GM18858 (cell line): ENCODE measurements at regions not wholly inside any gene's neighbourhood (a gene's known extent, or its start where the extent isn't known, plus 50 kb on each side); places are given as distances from the start of the nearest gene placed in this dataset.

Experiments
- ATAC-seq: cut with Tn5 transposase; IDR thresholded peaks from one replicate; pipeline ENCODE4 v1.9.1; 2021; ENCODE audit not compliant: unreplicated experiment

- ATAC-seq, result no peak
These were observed 630.2 kb downstream of the HDGFL1 start for GRCh38 chr6:23199541-23199940.

DNA sequence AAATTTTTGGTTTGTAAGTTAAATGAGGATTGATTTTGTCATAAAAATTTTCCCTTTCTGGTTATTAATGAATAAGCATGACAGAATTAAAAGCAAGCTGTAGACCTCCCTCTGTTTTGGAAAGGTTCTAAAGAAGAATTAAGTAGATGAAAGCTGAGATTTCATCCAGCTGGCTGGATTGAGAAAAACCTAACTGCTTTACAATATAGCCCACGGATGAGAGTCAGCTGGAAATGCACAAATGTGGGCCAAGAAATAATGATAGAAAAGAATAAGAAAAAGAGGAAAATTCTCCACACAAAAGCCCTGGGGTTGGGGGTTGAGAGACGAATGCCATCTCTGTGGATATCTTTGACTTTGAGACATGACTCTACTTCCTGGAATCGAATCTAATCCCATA, 631.6 kb downstream of the HDGFL1 start:
- no peak for ATAC-seq

DNA sequence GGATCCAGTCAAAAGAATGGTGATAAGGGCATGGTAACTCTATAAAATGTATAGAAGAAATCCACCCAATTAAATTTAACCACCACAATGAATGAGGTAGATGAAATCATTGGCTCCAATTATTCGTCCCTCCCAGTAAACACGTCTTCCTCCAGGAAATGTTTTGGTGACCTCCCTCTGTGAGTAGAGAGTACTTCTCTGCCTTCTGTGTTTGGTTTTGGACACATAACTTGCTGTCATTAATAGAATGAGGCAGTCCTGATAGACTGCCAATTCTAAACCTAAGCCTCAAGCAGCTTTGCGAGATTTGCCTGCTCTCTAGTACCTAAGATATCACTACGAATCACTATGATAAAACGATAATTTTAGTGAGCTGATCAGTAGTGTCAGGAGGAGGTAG, 632.8 kb downstream of the HDGFL1 start:
- ATAC-seq, result no peak

DNA sequence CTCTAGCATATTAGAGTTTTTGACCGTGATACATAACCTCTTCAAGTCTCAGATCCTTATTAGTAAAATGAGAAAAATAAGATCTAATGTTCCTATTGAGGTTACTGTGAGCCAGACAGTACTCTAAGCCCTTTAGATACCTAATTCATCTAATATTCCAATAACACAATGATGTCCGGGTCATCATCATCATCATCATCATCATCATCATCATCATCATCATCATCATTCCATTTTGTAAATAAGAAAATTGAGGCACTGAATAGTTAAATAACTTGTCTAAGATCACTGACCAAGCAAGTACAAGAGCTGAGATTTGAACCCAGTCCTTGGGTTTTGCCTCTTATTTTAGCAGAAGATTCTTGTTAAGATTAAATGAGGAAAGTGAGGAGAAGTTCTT, 643.0 kb downstream of the HDGFL1 start:
- no peak for ATAC-seq

DNA sequence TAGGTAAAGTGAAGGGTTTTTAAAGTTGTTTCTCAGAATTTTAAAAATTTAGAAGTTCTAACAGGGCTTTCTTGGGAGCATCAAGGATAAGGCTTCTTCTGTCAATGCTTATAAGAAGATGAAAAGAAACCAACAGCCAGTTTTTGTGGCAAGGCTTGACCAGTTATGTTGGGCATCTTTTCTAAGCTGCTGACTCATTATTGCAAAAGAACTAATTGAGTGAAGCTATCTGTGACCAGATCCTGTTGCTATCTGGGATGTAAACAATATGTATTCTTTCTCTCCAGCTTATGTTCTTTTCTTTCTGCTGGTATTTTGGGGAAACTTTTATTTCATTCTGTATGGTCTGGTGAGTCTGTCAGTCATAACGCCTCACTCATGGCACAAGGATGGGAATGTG, 643.8 kb downstream of the HDGFL1 start:
- no peak for ATAC-seq

GRCh38 chr6:23213651-23214050, 644.3 kb downstream of the HDGFL1 start:
- no peak for ATAC-seq

- no peak for ATAC-seq
These were observed 649.4 kb downstream of the HDGFL1 start for GRCh38 chr6:23218751-23219150.

DNA sequence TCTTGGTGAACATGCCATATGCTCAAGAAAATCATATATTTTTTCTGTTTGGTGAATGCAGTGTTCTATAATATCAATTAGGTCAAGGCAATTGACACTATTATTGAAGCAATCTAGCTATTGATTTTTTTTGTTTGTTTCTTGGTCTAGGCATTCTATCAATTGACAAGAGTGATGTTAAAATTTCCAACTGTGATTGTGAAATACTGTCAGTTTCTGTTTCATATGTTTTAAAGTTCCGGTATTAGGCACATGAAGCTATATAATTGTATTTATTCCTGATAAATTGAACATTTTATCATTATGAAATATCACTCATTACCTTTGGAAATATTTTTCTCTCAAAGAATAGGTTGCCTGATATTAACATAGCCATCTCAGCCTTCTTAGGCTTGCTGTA, 653.4 kb downstream of the HDGFL1 start:
- no peak for ATAC-seq

DNA sequence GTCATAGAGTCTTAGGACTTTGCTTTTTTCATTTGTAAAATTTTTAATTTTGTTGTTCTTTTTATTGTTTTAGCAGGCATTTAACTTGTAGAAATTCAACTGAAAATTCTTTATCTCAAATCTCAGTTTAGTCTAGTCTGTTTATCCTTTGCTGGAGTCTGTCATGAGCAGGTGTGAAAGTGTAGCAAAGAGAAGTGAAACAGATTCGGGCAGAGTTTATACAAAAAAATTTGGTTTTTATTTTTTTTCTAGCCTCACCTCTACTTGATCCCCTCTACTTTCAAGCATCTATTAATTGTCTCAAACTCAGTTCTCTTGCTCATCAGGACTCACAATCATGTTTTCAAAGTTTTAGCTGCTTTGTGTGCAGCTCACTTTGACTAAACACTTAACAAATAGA, 655.2 kb downstream of the HDGFL1 start:
- ATAC-seq, result no peak

DNA sequence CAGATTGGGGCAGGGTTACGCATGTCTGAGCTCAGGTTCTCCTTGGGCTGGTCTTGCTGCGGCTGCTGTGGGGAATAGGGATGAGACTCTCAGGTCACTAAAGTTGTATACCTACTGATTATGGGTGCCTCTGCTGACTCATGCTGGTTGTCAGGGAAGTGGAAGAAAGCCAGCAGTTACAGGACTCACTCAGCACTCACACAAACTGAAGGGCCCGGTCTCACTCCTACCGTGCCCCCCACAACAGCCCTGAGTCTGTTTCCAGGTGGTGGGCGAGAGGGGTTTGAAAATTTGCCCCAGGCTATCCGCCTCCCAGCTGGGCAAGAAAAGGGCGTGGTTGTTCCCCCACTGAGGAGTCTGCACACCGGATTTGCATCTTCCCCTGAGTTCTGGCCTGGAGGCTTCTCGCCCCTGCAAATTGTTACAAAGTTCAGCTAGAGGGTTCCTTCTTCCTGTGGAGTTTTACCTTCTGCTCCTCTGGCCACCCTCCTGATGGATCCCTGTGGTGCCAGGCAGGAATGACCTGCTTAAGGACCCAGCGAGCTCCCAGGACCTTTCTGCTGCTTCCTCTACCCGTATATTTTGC, 659.2 kb downstream of the HDGFL1 start:
- no peak for ATAC-seq

DNA sequence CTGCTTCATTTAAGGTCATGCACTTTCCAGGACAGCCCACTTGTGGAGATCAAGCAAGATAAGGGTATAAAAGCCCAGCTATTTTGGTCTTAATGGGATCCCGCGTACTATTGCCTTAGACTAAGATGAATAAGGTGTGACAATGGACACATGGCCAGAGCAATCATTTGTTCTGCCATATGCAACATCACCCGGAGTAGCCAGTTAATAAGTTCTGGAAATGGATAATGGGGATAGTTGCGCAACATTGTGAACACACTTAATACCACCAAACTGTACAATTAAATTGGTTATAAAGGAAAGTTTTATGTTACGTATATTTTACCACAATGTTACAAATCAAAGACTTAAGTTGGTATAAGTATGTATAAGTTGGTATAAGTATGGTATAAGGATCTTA, 674.5 kb downstream of the HDGFL1 start:
- no peak for ATAC-seq

- no peak for ATAC-seq
These were observed 674.9 kb downstream of the HDGFL1 start for GRCh38 chr6:23244300-23244699.

- no peak for ATAC-seq
These were observed 676.2 kb downstream of the HDGFL1 start for GRCh38 chr6:23245572-23245971.

DNA sequence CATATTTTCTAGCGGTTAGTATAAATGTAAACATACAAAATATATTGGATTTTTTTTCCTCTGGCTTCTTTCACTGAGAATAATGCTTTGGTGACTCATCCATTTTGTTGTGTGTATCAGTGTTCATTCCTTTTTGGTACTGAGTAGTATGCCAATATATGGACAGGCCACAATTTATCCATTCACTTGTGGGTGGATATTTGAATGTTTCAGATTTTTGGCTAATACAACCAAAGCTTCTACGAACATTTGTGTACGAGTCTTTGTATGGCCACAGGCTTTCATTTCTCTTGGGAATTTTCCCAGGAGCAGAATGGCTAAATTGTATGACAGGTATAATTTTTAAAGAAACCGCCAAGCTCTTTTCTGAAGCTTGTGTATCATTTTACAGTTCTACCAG, 677.5 kb downstream of the HDGFL1 start:
- no peak for ATAC-seq

DNA sequence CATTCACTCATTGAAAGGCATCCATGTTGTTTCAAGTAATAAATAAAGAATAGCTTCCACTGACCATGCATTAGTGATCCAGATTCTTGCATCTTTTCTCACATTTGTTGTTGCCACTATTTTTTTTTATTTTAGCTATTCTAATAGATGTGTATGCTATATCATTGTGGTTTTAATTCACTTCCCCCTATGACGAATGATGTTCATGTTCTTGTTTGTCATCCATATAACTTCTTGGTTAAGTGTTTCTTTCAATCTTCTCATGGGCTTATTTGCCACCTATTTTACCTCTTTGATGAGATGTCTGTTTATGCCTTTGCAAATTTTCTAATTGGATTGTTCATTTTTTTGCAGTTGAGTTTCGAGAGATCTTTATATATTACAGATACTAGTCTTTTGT, 681.2 kb downstream of the HDGFL1 start:
- ATAC-seq, result no peak

- no peak for ATAC-seq
These were observed 693.5 kb downstream of the HDGFL1 start for GRCh38 chr6:23262864-23263263.

DNA sequence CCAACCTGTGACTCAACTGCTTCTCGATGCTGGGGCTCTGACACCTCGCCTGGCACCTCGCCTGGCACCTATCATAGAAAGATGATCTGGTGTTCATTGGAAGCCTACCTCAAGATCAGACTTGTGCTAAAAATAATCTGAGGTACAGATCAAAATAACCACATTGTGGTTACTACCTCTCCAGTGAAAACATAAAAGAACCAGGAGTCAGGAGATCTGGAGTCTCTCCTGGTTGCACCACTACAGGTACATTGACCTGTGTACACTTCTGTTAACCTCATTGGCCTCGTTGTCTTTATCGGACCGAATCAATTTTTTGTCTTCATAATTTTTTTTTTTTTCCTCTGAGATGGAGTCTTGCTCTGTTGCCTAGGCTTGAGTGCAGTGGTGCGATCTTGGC, 695.9 kb downstream of the HDGFL1 start:
- no peak for ATAC-seq

- ATAC-seq, result no peak
These were observed 697.2 kb downstream of the HDGFL1 start for GRCh38 chr6:23266536-23266935.

DNA sequence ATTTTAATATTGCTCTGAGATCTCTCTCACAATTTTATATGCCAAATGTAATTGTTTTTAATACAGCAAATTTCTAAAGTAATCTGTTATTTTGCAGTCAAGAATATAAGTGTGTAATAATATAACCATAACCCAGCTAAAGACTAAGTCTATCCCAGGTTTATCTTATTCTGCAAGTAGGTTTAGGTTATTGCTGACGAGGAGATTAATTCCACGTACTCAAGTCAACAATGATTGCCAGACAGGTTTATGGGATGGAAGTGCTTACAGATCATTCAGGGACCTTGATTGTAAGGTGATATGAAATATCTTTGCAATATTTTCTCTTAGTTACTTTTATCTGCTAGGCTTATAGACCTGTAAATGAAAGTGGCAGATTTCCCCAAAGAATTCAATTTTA, 698.3 kb downstream of the HDGFL1 start:
- ATAC-seq, result no peak

GRCh38 chr6:23268348-23268747, 699.0 kb downstream of the HDGFL1 start:
- ATAC-seq, result no peak

- no peak for ATAC-seq
These were observed 700.1 kb downstream of the HDGFL1 start for GRCh38 chr6:23269436-23269835.

GRCh38 chr6:23272536-23272935, 703.2 kb downstream of the HDGFL1 start:
- no peak for ATAC-seq

- no peak for ATAC-seq
These were observed 708.3 kb downstream of the HDGFL1 start for GRCh38 chr6:23277521-23278179.
